ENCODE measurements at regions not wholly inside any gene's neighbourhood (a gene's known extent, or its start where the extent isn't known, plus 50 kb on each side); places are given as distances from the start of the nearest gene placed in this dataset.

DNA sequence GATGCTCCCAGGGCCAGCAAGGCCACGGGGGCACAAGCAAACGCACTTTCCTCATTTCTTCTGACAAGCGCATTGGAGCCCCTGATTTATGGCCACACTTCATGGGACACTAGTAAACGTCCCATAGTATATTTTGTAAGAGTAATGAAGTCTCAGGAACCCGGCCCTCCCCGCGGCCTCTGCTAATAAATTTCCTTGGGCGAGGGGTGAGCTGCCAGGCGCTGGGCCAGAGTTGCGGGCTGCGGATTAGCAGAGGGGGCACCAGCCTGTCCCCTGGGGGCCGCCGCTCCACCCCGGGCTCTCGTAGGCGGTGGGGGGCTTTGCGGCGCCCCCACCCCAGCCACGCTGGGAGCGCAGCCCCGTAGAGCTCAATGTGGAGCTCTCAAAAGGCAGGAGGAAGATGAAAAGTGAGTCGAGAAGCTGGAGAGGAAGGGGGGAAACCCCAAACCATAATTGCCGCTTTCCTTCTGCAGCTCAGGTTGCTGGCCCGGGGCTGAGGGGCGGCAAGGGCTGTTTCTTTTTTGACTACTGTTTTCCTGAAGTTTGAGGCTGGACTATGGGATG lies 173.6 kb downstream of the CDC5L start:
- no peak for DNase-seq

- no peak for DNase-seq
Observed at GRCh38 chr6:44561832-44562665, 174.5 kb downstream of the CDC5L start.

- DNase-seq = peak; percentile 28
Observed at GRCh38 chr6:44563397-44563796, 175.9 kb downstream of the CDC5L start.

GRCh38 chr6:44564906-44565524 lies 177.5 kb downstream of the CDC5L start:
- DNase-seq = no peak

GRCh38 chr6:44567406-44567805 lies 179.9 kb downstream of the CDC5L start:
- no peak for DNase-seq

- no peak for DNase-seq
Observed at GRCh38 chr6:44569131-44569530, 181.6 kb downstream of the CDC5L start.

- DNase-seq = peak; percentile 68
Observed at GRCh38 chr6:44569931-44570385, 182.5 kb downstream of the CDC5L start.

- no peak for DNase-seq
Observed at GRCh38 chr6:44571510-44571909, 184.0 kb downstream of the CDC5L start.

DNA sequence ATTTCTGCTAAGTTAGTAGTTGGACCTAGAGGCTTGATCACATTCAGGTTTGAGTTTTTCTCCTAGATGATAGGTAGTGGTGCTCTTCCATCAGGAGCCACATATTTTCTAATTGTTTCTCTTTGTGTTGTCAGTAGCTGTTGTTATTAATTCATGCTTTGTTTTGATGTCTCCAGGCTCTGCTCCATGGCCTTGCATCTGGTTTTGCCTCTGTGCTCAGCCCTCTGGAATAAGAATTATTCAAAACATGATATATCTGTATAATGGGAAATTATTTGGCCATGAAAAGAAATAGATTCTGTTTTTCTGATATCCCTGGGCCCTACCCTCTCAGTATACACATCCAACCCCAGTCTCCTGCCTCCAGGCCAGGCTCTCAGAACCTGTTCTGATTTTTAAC lies 184.8 kb downstream of the CDC5L start:
- DNase-seq = no peak

- peak; percentile 65 for DNase-seq
Observed at GRCh38 chr6:44575644-44576043, 188.1 kb downstream of the CDC5L start.

DNA sequence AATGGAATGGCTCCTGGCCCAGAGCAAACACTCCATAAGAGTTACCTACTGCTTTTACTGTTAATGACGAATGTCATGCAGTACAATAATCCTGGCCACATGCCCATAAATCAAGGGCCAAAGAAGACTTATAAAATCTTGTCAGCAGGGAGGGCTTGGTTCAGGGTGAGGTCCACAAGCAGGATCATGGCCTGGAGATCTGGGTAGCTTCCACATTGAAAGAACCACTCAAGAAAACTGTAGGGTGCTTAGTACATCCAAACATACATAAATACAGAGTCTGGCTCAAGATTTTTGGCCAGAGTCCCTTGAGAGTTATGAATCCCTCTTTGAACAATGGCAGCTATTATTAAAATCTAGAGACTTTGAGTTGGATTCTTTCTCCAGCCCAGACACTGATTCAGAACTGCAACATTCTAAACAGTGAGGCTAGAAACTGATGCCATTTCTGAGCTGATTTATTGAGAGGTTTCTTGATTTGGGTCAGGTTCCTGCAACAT lies 188.7 kb downstream of the CDC5L start:
- peak; percentile 86 for DNase-seq

DNA sequence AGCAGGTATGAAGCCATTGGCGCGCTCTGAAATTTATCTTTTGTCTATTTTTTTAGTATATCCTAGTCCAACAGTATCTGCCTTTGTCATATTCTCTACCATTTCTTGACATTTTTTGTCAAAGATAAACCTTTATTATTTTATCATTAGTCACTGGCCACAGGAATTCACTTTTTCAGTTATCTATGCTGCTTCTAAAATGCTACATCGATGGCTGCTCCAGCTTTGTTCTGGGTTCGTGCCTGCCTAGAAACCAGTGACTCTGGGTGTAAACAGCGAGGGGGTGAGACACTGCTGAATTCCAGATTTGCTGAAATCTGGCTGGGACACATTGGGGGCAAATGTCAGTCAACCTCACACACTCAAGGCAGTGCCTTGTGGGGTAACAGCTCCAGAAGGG lies 193.4 kb downstream of the CDC5L start:
- DNase-seq = peak; percentile 71

DNA sequence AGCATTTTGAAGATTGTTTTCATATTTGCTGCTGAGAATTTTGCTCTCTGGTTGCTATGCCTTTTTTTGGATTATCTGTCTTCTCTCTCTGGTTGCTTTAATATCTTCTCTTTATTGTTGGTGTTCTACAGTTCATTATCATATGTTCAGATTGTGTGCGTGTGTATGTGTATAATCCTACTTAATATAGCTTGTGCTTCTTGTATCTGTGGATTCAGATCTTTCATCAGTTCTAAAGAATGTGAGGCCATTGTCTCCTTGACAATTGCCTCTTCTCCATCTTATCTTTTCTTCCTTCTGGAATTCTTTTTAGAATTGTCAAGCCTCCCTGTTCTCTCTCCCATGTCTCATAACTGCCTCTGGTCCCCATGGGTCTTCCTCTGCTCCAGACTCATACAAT lies 195.4 kb downstream of the CDC5L start:
- no peak for DNase-seq

- DNase-seq = no peak
Observed at GRCh38 chr6:44590471-44590870, 203.0 kb downstream of the CDC5L start.

GRCh38 chr6:44593539-44593944 lies 206.0 kb downstream of the CDC5L start:
- DNase-seq = peak; percentile 87

- peak; percentile 11 for DNase-seq
Observed at GRCh38 chr6:44594481-44594880, 207.0 kb downstream of the CDC5L start.

DNA sequence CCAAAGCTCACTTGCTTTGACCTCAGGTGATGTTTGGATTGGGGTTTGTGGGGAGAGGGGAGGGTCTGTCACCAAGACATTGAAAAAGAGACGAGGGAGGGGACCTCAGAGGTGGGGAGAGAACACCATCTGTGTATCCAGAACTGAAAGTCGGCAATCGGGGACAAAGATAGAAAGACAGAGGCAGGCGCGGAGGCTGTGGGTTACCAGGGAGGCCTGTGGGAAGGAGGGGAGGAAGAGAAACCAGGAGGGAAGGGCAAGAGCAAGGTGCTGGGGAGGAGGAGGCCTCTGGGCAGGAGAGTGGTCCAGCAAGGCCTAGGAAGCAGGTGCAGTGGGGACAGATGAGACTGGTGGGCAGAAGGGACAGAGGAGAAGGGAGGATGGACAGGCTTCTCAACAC lies 211.2 kb downstream of the CDC5L start:
- no peak for DNase-seq

GRCh38 chr6:44599672-44600071 lies 212.2 kb downstream of the CDC5L start:
- no peak for DNase-seq

GRCh38 chr6:44603044-44603686 lies 215.7 kb downstream of the CDC5L start:
- DNase-seq = no peak

DNA sequence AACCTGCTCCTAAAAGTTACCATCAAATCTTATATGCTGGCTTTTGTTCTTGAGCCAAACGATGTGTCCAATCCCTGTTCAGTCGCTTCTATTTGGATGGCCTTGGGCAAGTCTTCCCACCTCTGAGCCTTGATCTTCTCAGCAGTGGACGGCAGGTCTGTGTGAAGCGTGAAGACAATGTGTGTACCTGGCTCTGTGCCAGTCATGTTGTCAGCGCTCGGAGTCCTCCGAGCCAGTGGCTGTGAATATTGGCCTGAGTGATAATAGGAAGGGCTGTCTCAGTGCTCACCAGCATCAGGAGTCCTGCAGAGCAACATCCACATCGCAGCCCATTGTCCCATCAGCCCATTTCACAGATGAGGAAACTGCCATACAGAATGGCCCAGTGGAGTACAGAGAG lies 219.0 kb downstream of the CDC5L start:
- DNase-seq = no peak

DNA sequence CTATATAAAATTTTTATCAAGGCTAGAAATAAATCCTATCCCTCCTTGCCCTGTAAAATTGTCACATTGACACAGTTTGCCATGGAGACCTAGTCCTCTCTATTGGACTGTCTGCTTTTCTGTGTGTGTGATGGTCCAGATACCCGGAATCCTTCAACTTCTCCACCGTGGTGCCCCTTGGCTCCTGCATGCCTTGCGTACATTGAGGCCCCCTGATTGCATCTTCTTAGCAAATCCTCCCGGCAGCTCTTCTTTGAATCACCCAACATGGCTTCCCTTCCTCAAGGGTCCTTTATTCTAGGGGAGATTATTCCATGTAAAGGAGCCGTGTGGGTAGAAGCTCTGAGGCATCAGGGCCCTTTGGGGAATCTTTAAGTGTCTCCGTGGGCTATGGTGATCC lies 219.5 kb downstream of the CDC5L start:
- DNase-seq = no peak

- no peak for DNase-seq
Observed at GRCh38 chr6:44608175-44608574, 220.7 kb downstream of the CDC5L start.

GRCh38 chr6:44609051-44609612 lies 221.6 kb downstream of the CDC5L start:
- no peak for DNase-seq
